ENCODE measurements at regions not wholly inside any gene's neighbourhood (a gene's known extent, or its start where the extent isn't known, plus 50 kb on each side); places are given as distances from the start of the nearest gene placed in this dataset.

DNA sequence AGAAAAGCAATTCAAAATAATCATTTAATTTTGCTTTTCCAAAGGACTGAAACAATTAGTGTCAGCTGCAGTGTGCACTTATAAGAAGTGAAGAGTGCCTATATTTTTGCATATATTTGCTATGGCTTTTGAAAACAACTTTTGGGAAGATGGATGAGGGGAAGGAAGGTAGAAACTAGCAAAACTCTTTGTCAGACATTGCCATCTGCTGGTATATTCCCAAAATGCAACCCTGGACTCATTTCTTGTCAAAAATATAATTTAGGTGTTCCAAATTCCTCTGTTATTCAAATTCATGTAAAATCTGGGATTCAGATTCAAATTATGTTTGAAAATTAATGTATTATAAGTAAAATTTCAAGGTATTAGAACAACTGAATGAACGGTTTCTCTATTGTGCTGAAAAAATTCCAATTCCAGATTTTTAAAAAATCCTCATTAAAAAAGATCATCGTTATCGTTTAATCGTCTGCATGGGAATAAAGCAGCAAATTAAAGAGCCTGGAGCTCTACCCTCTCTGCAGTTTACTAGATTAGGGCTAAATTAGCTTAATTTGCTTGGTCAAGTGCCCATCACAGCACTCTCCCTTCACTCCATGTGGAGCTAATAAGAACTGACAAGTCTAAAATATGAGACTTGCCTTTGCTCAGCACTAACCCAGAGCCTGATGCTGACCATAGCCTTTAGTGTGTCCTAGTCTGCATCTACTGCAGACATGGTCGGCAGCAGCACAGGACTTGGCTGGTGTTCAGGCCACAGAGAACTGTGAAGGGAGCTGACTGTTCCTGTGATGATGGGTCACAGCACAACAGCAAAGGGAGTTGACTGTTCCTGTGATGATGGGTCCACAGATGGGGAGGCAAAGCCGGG lies 67.9 kb upstream of the MITF start:
- no peak for TF ChIP-seq POLR2AphosphoS5 (IDR thresholded peaks at IDR 0.05; ENCODE audit: insufficient read depth, low read depth, low read length)
- TF ChIP-seq POLR2A (IDR thresholded peaks at IDR 0.05; ENCODE audit: low read depth, low read length): no peak
- peak; percentile 48 to 59 for TF ChIP-seq CTCF (IDR thresholded peaks at IDR 0.05; ENCODE audit: extremely low read depth in 1 of 2, insufficient read depth in 1 of 2, low read depth in 1 of 2, low read length in 2 of 2)

Data from endothelial cell of umbilical vein (primary cell).